NCI-H2227 (cell line): ENCODE measurements at regions not wholly inside any gene's neighbourhood (a gene's known extent, or its start where the extent isn't known, plus 50 kb on each side); places are given as distances from the start of the nearest gene placed in this dataset.
"Not testable (repeated sequence)": the region's sequence is repeated elsewhere in the genome, so short reads cannot be mapped to it uniquely, and the experiment has no call there.

Experiments
- DNase-seq: peaks from one replicate; lab custom pipeline; 2025; ENCODE audit not compliant: unreplicated experiment; lab: John Stamatoyannopoulos, UW

GRCh38 chr21:35448876-35449599 is 399.9 kb upstream of the RUNX1 start:
- DNase-seq: no peak

GRCh38 chr21:35444391-35444790 is 395.3 kb upstream of the RUNX1 start:
- no peak for DNase-seq

- no peak for DNase-seq
Measured at GRCh38 chr21:35441868-35442582, 392.9 kb upstream of the RUNX1 start.

GRCh38 chr21:35438643-35439404 is 389.7 kb upstream of the RUNX1 start:
- no peak for DNase-seq

- no peak for DNase-seq
Measured at GRCh38 chr21:35437941-35438340, 388.8 kb upstream of the RUNX1 start.

- DNase-seq: no peak
Measured at GRCh38 chr21:35436899-35437298, 387.8 kb upstream of the RUNX1 start.

GRCh38 chr21:35432601-35433000 is 383.5 kb upstream of the RUNX1 start:
- DNase-seq: not testable (repeated sequence)

- DNase-seq: no peak
Measured at GRCh38 chr21:35430260-35430659, 381.2 kb upstream of the RUNX1 start.

- DNase-seq: no peak
Measured at GRCh38 chr21:35428937-35429336, 379.8 kb upstream of the RUNX1 start.

GRCh38 chr21:35428489-35428888 is 379.4 kb upstream of the RUNX1 start:
- DNase-seq: no peak

GRCh38 chr21:35428001-35428320 is 378.9 kb upstream of the RUNX1 start:
- DNase-seq: no peak

GRCh38 chr21:35427320-35428000 is 378.4 kb upstream of the RUNX1 start:
- no peak for DNase-seq

GRCh38 chr21:35426897-35427296 is 377.8 kb upstream of the RUNX1 start:
- no peak for DNase-seq

- no peak for DNase-seq
Measured at GRCh38 chr21:35426469-35426868, 377.4 kb upstream of the RUNX1 start.

GRCh38 chr21:35424122-35424521 is 375.0 kb upstream of the RUNX1 start:
- DNase-seq: no peak

- no peak for DNase-seq
Measured at GRCh38 chr21:35423709-35424108, 374.6 kb upstream of the RUNX1 start.

GRCh38 chr21:35422011-35422410 is 372.9 kb upstream of the RUNX1 start:
- no peak for DNase-seq

GRCh38 chr21:35421221-35421620 is 372.1 kb upstream of the RUNX1 start:
- no peak for DNase-seq

- no peak for DNase-seq
Measured at GRCh38 chr21:35420656-35421055, 371.6 kb upstream of the RUNX1 start.

- no peak for DNase-seq
Measured at GRCh38 chr21:35417762-35418161, 368.7 kb upstream of the RUNX1 start.

GRCh38 chr21:35416866-35417489 is 367.9 kb upstream of the RUNX1 start:
- DNase-seq: no peak
